HG02870 (cell line): ENCODE measurements at regions not wholly inside any gene's neighbourhood (a gene's known extent, or its start where the extent isn't known, plus 50 kb on each side); places are given as distances from the start of the nearest gene placed in this dataset.

Source experiments
- ATAC-seq: cut with Tn5 transposase; IDR thresholded peaks from one replicate; pipeline ENCODE4 v1.9.1; 2021; ENCODE audit warnings: mild to moderate bottlenecking, moderate library complexity; ENCODE audit not compliant: unreplicated experiment

- ATAC-seq = no peak
Measured at GRCh38 chr18:71798986-71799673, 745.0 kb downstream of the CBLN2 start.

- ATAC-seq = no peak
Measured at GRCh38 chr18:71797554-71797953, 746.6 kb downstream of the CBLN2 start.

- no peak for ATAC-seq
Measured at GRCh38 chr18:71784777-71785176, 759.4 kb downstream of the CBLN2 start.

GRCh38 chr18:71760541-71760940 lies 783.6 kb downstream of the CBLN2 start:
- ATAC-seq = no peak

GRCh38 chr18:71754246-71754645 lies 789.9 kb downstream of the CBLN2 start:
- no peak for ATAC-seq

DNA sequence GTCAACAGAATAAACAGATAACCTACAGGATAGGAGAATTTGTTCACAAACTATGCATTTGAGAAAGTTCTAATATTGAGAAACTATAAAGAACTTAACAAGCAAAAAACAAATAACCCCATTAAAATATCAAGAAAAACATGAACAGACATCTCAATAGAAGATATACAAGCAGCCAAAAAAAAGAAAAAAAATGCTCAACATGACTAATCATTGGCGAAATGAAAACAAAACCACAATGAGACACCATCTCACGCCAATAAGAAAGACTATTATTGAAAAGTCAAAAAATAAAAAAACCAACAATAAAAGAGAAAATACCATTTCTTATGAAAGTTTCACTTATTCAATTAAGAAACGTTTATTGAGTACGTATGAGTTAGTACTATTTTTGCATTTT lies 800.5 kb downstream of the CBLN2 start:
- ATAC-seq = no peak

GRCh38 chr18:71729611-71730010 lies 814.5 kb downstream of the CBLN2 start:
- ATAC-seq = no peak

DNA sequence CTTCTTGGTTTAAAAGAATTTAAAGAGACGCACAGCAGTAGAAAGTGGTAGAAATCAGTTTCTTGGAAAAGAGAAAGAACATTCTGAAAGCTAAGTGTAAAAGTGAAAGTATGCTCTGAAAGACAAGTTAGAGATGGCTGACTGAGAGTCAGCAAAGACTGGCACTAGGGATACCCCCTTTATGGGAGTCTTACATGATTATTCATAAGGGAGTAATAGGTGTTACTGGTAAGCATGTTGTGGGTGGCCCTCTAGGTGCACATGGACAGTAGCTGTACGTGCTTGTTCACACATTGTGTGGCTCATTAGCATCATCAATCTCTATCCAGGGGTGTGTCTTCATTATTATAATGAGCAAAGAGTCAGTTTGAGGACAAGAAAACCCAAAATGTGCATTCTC lies 816.2 kb downstream of the CBLN2 start:
- no peak for ATAC-seq

DNA sequence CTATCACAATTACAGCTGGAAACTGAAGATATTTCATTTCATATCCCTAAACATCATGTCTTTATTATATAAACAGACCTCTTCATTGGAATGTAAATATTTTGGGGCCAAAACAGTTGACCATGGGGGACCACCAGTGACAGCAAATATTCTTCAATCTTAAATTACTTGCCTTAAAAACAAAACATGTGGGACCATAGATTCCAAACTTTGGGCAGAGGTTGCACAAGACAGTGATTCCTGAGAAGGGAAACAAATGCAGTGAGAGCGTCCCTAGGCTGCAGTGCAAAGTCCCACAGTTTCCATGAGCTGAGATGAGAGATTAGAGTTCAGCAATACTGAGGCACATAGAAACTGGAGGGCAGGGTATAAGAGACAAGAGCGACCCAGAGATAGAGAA lies 818.9 kb downstream of the CBLN2 start:
- no peak for ATAC-seq

- no peak for ATAC-seq
Measured at GRCh38 chr18:71707985-71708500, 836.1 kb downstream of the CBLN2 start.

GRCh38 chr18:71707400-71707799 lies 836.7 kb downstream of the CBLN2 start:
- ATAC-seq = no peak

GRCh38 chr18:71689416-71690160 lies 854.6 kb downstream of the CBLN2 start:
- no peak for ATAC-seq

- ATAC-seq = no peak
Measured at GRCh38 chr18:71682591-71682990, 861.6 kb downstream of the CBLN2 start.

DNA sequence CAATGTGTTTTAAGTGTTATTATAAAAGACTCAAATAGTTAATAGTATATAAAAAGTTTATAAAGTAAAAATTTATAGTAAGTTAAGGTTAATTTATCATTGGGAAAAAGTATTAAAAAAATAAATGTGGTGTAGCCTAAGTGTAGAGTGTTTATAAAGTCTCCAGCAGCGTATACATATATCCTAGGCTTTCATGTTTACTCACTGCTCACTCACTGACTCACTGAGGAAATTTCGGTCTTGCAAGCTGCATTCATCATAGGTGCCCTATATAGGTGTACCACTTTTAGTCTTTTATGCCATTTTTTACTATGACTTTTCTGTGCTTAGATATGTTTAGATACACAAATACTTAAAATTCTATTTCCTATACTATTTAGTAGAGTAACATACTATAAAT lies 866.0 kb downstream of the CBLN2 start:
- no peak for ATAC-seq

DNA sequence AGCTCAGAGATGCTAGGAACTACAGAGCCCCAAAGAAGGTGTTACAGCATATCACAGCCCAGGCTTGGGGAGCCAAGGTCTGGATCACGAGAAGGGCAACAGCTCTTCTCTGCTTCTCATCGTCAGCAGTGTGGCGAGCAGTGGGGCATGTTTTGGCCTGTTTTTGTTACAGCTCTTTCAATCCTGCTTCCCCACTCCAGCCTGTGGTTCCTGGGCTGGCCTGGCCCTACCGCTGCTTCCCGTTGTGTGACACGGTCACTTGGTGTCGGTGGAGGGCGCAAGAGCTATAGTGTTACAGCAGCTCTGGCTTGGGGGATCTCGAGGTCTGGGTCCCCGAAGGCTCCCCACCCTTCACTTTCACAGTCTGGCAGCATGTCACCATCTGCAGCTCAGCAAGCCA lies 870.2 kb downstream of the CBLN2 start:
- ATAC-seq = no peak

- ATAC-seq = no peak
Measured at GRCh38 chr18:71673498-71673897, 870.6 kb downstream of the CBLN2 start.

GRCh38 chr18:71666481-71666880 lies 877.7 kb downstream of the CBLN2 start:
- no peak for ATAC-seq

DNA sequence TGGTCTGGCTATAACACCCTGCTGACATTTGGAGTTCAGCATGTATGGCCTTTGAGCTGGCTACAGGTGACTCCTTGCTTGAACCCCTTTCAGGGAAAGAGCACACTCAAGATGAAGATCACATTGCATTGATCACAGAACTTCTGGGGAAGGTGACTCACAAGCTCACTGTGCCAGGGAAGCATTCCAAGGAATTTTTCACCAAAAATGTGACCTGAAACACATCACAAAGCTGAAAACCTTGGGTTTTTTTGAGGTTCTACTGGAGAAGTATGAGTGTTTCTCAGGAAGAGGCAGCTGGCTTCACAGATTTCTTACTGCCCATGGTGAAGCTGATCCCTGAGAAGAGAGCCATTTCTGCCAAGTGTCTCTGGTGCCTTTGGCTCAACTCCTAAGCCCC lies 879.0 kb downstream of the CBLN2 start:
- ATAC-seq = no peak

DNA sequence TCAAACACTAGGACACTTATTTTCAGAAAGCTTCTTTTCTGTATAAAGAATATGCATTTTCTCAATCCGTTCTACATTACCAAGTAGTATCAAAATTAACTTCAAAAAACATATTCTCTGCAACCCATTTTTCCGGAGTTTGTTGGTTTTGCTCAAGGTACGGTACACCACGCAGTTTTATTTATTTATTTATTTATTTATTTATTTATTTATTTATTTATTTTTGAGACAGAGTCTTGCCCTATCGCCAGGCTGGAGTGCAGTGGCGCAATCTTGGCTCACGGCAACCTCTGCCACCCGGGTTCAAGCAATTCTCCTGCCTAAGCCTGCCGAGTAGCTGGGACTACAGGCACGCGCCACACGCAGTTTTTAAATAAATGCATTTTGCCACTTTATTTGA lies 900.3 kb downstream of the CBLN2 start:
- ATAC-seq = no peak

DNA sequence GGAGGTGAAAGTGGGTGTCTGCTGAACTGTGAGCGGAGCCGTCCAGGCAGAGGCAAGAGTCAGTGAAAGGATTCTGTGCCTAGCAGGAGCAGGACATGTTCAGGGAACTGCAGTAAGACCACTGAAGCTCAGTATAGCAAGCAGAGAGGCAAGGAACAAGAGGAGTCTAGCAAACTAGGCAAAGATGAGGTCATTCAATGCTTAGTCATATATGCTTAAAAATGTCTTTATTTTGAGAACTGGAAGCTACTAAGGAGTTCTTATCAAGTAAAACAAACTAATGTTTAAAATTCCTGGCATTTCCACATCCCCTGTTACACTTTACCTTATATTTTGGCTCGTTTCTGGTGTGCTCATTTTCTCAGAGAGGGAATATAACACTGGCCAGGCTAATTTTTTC lies 913.4 kb downstream of the CBLN2 start:
- ATAC-seq = no peak

GRCh38 chr18:71625556-71626090 lies 918.5 kb downstream of the CBLN2 start:
- ATAC-seq = no peak

GRCh38 chr18:71598374-71598773 lies 945.8 kb downstream of the CBLN2 start:
- ATAC-seq = no peak
